ENCODE measurements at regions not wholly inside any gene's neighbourhood (a gene's known extent, or its start where the extent isn't known, plus 50 kb on each side); places are given as distances from the start of the nearest gene placed in this dataset.

DNA sequence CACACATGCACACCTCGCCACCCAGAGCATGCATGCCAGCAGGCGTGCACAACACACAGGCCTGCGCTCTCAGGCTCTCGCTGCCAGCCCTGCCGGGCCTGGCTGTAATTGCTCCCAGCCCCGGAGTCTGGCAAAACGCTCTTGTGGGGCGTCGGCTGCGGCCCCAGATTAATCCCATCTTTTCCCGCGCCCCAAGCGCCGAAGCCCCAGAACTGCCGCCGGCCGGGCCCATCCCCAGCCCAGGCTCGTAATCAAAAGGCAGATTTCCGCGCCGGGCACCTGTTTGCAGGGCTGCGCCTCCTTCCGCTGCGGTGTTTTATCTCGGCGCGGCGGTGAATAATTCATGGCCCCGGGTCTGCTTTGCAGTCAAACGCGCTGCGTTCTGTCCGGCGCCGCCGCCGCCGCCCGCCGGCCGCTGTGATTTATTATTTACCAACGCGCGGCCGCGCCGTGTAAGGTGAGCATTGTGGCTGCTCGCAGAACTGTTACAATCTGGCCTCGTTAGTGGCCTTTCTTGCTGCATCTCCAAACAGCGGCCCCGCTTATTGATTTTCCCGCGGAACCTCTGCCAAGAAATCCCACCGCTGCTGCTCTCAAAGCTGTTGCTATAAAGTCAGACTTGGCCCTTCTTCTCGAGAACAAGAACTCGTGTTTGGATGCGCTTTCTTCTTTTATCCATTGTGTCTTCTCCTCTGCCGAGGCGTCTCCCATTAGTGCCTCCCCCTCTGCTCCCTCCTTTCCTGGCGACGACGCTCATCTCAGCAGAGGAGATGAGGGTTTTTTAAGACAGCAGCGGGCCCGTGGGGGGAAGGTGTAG is 126.1 kb downstream of the IRX5 start:
- intact Hi-C loops (cut with DNase I) = no loop called here
- peaks cover 0 to 62% (median 16%) of the 10 kb centered on the region in 3 donors for H3K27me3 ChIP-seq

DNA sequence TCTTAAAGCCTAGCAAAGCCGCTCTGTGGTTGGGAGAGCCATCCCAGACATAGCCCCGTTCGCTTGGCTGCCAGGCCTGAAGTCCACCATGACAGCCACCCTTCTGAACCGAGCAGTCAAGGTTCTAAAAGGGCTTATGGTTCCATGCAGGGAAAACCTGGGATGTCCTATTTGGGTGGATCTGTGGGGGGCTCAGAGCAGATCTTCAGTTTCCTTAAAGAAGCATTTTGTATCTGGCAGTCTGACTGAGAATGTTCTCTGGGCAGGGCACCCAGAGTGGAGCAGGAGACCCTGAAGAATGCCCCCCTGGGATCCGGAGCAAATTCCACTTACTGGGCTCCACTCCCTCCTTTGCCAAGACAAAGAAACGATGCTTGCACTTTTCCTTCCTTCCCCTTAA is 127.2 kb downstream of the IRX5 start:
- intact Hi-C loops (cut with DNase I) = no loop called here
- H3K9me3 ChIP-seq = no peaks in the 10 kb centered on the region
- H3K27me3 ChIP-seq = peaks cover 0 to 59% (median 16%) of the 10 kb centered on the region in 3 donors
- DNase-seq = peak; percentile 32
- 81 to 86% methylated on average over 6 of the region's 6 CpGs for WGBS, 2 donors
- H3K36me3 ChIP-seq = no peaks in the 10 kb centered on the region
- no peak for TF ChIP-seq POLR2A (IDR thresholded peaks at IDR 0.05)
- no peak for TF ChIP-seq POLR2AphosphoS5 (IDR thresholded peaks at IDR 0.05)
- TF ChIP-seq, protein P1, sequence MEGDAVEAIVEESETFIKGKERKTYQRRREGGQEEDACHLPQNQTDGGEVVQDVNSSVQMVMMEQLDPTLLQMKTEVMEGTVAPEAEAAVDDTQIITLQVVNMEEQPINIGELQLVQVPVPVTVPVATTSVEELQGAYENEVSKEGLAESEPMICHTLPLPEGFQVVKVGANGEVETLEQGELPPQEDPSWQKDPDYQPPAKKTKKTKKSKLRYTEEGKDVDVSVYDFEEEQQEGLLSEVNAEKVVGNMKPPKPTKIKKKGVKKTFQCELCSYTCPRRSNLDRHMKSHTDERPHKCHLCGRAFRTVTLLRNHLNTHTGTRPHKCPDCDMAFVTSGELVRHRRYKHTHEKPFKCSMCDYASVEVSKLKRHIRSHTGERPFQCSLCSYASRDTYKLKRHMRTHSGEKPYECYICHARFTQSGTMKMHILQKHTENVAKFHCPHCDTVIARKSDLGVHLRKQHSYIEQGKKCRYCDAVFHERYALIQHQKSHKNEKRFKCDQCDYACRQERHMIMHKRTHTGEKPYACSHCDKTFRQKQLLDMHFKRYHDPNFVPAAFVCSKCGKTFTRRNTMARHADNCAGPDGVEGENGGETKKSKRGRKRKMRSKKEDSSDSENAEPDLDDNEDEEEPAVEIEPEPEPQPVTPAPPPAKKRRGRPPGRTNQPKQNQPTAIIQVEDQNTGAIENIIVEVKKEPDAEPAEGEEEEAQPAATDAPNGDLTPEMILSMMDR (IDR thresholded peaks at IDR 0.05) = no peak
- TF ChIP-seq EP300 (IDR thresholded peaks at IDR 0.05) = no peak
- no peak overlapping the region for H3K27ac ChIP-seq
- H3K4me3 ChIP-seq = no peak overlapping the region
- peaks cover 0 to 9% (median 0%) of the 10 kb centered on the region in 4 donors for H3K4me1 ChIP-seq

More for the DNA sequence above, 126.1 kb downstream of the IRX5 start:
- Histone ChIP-seq H3K4me3 (peak overlapping the region in 2 of 4 donors; percentile 15 to 18), H3K4me1 (peaks cover 0 to 9% (median 0%) of the 10 kb centered on the region in 4 donors), H3K36me3 (no peaks in the 10 kb centered on the region), H3K27ac (no peak overlapping the region), H3K9me3 (no peaks in the 10 kb centered on the region)
- TF ChIP-seq POLR2A (IDR thresholded peaks at IDR 0.05) (no peak), POLR2AphosphoS5 (IDR thresholded peaks at IDR 0.05) (no peak), EP300 (IDR thresholded peaks at IDR 0.05) (no peak)
- TF ChIP-seq, protein P1 (IDR thresholded peaks at IDR 0.05) = no peak
- WGBS, 2 donors = 3 to 4% methylated on average over 64 of the region's 64 CpGs
- peak; percentile 11 for DNase-seq

DNA sequence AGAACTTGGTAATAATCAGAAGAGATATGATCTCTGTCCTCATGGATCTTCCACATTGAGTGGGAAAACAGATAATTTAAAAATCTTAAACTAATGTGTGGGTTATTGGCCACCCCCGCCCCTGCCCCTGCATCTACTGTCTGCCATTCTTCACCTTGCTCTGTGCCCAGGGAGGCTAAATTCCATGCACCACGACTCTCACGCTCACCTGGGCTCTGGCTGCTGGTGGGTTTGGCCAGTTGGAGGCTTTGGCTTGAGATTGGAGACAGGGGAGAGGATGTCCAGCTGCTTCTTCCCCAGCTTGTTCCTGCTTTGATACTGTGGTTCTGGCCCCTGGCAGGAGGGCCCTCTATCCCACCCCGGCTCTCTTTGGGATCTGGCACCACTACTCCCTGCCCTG is 127.9 kb downstream of the IRX5 start:
- Histone ChIP-seq H3K4me3 (no peak overlapping the region), H3K4me1 (peaks cover 0 to 9% (median 0%) of the 10 kb centered on the region in 4 donors), H3K36me3 (no peaks in the 10 kb centered on the region), H3K27ac (no peak overlapping the region), H3K9me3 (no peaks in the 10 kb centered on the region), H3K27me3 (peaks cover 0 to 55% (median 16%) of the 10 kb centered on the region in 3 donors)
- peak; percentile 22 for DNase-seq
- TF ChIP-seq, protein P1 (IDR thresholded peaks at IDR 0.05) = no peak
- TF ChIP-seq EP300 (IDR thresholded peaks at IDR 0.05) (no peak), POLR2A (IDR thresholded peaks at IDR 0.05) (no peak), POLR2AphosphoS5 (IDR thresholded peaks at IDR 0.05) (no peak)
- WGBS, 2 donors = 69 to 86% methylated on average over 4 of the region's 4 CpGs
- intact Hi-C loops (cut with DNase I) = no loop called here

DNA sequence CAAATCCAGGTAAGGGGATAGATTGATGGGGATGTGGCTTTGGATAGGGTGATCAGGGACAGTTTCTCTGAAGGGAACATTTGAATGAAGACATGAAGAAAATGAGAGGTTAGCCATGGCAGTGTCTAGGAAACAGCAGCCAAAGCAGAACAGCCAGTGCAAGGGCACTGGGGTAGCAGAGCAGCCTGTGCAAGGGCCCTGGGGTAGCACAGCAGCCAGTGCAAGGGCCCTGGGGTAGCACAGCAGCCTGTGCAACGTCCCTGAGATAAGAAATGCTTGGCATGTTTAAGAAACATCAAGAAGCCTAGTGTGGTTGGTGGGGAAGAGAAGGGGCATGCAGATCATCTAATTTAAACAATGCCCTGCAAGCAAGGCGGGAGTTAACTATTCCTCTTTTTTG is 128.5 kb downstream of the IRX5 start:
- Histone ChIP-seq H3K9me3 (no peaks in the 10 kb centered on the region), H3K4me3 (no peak overlapping the region), H3K27me3 (peaks cover 0 to 52% (median 16%) of the 10 kb centered on the region in 3 donors), H3K27ac (no peak overlapping the region), H3K36me3 (no peaks in the 10 kb centered on the region), H3K4me1 (peaks cover 0 to 9% (median 0%) of the 10 kb centered on the region in 4 donors)
- WGBS, 2 donors = 59 to 68% methylated on average over 2 of the region's 2 CpGs
- peak; percentile 4 for DNase-seq
- intact Hi-C loops (cut with DNase I) = no loop called here
- TF ChIP-seq, protein P1 (IDR thresholded peaks at IDR 0.05) = no peak
- TF ChIP-seq EP300 (IDR thresholded peaks at IDR 0.05) (no peak), POLR2A (IDR thresholded peaks at IDR 0.05) (no peak), POLR2AphosphoS5 (IDR thresholded peaks at IDR 0.05) (no peak)

Measured in sigmoid colon (tissue), 6 donors.